HepG2 (cell line): ENCODE measurements at regions not wholly inside any gene's neighbourhood (a gene's known extent, or its start where the extent isn't known, plus 50 kb on each side); places are given as distances from the start of the nearest gene placed in this dataset.
"Not testable (repeated sequence)": the region's sequence is repeated elsewhere in the genome, so short reads cannot be mapped to it uniquely, and the experiment has no call there.

ENCODE experiments used
- CTCF ChIP-seq: sonication (generic); formaldehyde crosslinking; IDR thresholded peaks from 2 replicates; pipeline ENCODE4 v1.5.0; 2020; ENCODE audit warnings: mild to moderate bottlenecking, missing genetic modification reagents, moderate library complexity
- EP300 ChIP-seq, 3 experiments: sonication (generic) in 1 of 3; formaldehyde crosslinking in 1 of 3; IDR thresholded peaks; 2 replicates each; pipeline versions ENCODE4 v1.5.1 to v1.6.1; 2011 to 2020; ENCODE audit warnings: low read depth in 2 of 3, low read length in 2 of 3, borderline replicate concordance in 1 of 3, improper control_type of control experiment in 1 of 3, mild to moderate bottlenecking in 1 of 3, missing genetic modification reagents in 1 of 3, moderate library complexity in 1 of 3
- EZH2 ChIP-seq: conservative IDR thresholded peaks from 2 replicates; pipeline ENCODE4 v1.6.1; 2012; ENCODE audit warnings: mild to moderate bottlenecking, low read depth, low read length, moderate library complexity
- FOXA3 ChIP-seq: IDR thresholded peaks from 2 replicates; pipeline ENCODE4 v1.6.1; 2016; ENCODE audit warnings: missing genetic modification reagents, missing compliant biosample characterization
- FOXO1 ChIP-seq: sonication (generic); formaldehyde crosslinking; IDR thresholded peaks from 2 replicates; pipeline ENCODE4 v1.4.0; 2020; ENCODE audit warnings: missing genetic modification reagents
- FOXP4 ChIP-seq: sonication (generic); formaldehyde crosslinking; IDR thresholded peaks from 2 replicates; pipeline ENCODE4 v1.4.0; 2020; ENCODE audit warnings: missing genetic modification reagents
- GABPA ChIP-seq, 2 experiments: IDR thresholded peaks; 2 replicates each; pipeline ENCODE4 v1.6.1; 2011 to 2016; ENCODE audit warnings: low read depth in 2 of 2, low read length in 1 of 2, missing biosample characterization in 1 of 2, missing genetic modification characterization in 1 of 2
- RARA ChIP-seq: IDR thresholded peaks from 2 replicates; pipeline ENCODE4 v1.6.1; 2016; ENCODE audit warnings: missing genetic modification reagents, missing compliant biosample characterization
- SNRNP70 ChIP-seq: fragments of 200-400 bp; formaldehyde crosslinking; IDR thresholded peaks from 2 replicates; pipeline ENCODE4 v1.6.1; 2017; ENCODE audit warnings: mild to moderate bottlenecking, low read depth, low read length, moderate library complexity
- ZNF101 ChIP-seq: sonication (generic); formaldehyde crosslinking; IDR thresholded peaks from 2 replicates; pipeline ENCODE4 v1.4.0; 2020; ENCODE audit warnings: mild to moderate bottlenecking, low read depth, missing genetic modification reagents, borderline replicate concordance
- ZNF230 ChIP-seq: sonication (generic); formaldehyde crosslinking; IDR thresholded peaks from 2 replicates; pipeline ENCODE4 v1.4.0; 2020; ENCODE audit warnings: mild to moderate bottlenecking, missing genetic modification reagents
- ZNF274 ChIP-seq: sonication (generic); formaldehyde crosslinking; IDR thresholded peaks from 2 replicates; pipeline ENCODE4 v1.5.1; 2020; ENCODE audit warnings: mild to moderate bottlenecking, missing genetic modification reagents
- ZNF3 ChIP-seq: IDR thresholded peaks from 2 replicates; pipeline ENCODE4 v1.7.0; 2017; ENCODE audit warnings: inconsistent platforms
- ZNF407 ChIP-seq: sonication (generic); formaldehyde crosslinking; IDR thresholded peaks from one replicate; pipeline ENCODE4 v1.5.1; 2020; ENCODE audit warnings: mild to moderate bottlenecking, missing genetic modification reagents; ENCODE audit errors: not compliant biosample characterization

GRCh38 chr6:128575254-128575653, 54.9 kb upstream of the PTPRK start:
- TF ChIP-seq RARA (CRISPR knock-in tag); FOXP4 (CRISPR knock-in tag); CTCF (CRISPR knock-in tag); EZH2; ZNF407; FOXO1 (CRISPR knock-in tag); ZNF3 (CRISPR knock-in tag); ZNF230; ZNF274 (CRISPR knock-in tag); ZNF101; GABPA (IDR thresholded peaks at IDR 0.05; ENCODE audit: low read depth, low read length); GABPA (CRISPR knock-in tag; IDR thresholded peaks at IDR 0.05; ENCODE audit: low read depth); SNRNP70; EP300 (IDR thresholded peaks at IDR 0.05; ENCODE audit: low read depth in 2 of 2, low read length in 2 of 2); EP300 (CRISPR knock-in tag; IDR thresholded peaks at IDR 0.05; ENCODE audit: borderline replicate concordance); FOXA3 (CRISPR knock-in tag): not testable (repeated sequence)
